ENCODE measurements at regions not wholly inside any gene's neighbourhood (a gene's known extent, or its start where the extent isn't known, plus 50 kb on each side); places are given as distances from the start of the nearest gene placed in this dataset.
"Not testable (repeated sequence)": the region's sequence is repeated elsewhere in the genome, so short reads cannot be mapped to it uniquely, and the experiment has no call there.

DNA sequence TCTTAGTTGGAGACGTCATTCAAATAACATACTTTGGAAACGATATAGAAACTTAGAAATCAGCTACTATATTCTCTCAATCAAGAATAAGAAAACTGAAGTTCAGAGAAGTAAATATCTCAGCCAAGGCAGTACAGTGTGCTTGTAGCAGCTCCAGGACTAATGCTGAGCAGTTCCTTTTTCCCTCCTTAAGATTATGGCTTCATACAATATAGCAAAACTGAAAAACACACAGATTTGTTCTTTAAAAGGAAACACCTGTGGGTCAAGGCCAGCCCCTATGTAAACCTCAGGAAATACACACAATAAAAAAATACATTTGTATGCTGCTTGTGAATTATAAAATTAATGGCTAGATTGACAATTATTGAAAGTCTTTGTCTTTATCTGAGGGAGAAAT is 212.7 kb upstream of the EDNRB start:
- no peaks in the 10 kb centered on the region for H3K9me3 Mint-ChIP-seq (ENCODE audit: low read depth)
- H3K4me1 Mint-ChIP-seq, result no peaks in the 10 kb centered on the region
- intact Hi-C loops (cut with DNase I, micrococcal nuclease), result no loop called here

DNA sequence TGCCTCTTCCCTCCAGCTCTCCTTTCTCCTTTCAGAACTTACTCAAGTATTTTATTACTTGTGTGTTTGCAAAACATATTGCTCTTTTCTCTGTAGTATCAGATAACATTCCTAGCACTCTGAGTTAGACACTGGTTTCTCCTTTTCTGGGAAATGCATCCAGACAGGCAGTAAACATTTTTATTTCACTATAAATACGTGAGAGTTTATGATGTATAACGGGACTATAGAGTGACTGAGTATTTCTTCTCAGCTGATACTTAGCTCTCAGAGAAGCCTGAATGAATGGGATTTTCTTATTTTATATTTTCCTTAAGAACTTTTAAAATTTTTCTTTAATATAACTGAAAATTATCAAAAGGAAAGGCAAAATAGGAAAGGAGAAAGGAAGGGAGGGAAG is 211.2 kb upstream of the EDNRB start:
- H3K27me3 Mint-ChIP-seq, result peaks cover 9% of the 10 kb centered on the region
- POLR2A ChIA-PET, result no interaction called here
- CTCF ChIA-PET, result interaction anchor here (0.7 to 1.2 kb wide), 3 partner anchors 9 to 865 kb away, joined by 3 read pairs; no protein-coding TSS in a partner anchor
- DNase-seq (no peak), ATAC-seq (no peak)
- no peaks in the 10 kb centered on the region for H3K9me3 Mint-ChIP-seq (ENCODE audit: low read depth)
- H3K36me3 Mint-ChIP-seq (ENCODE audit: low read depth), result no peaks in the 10 kb centered on the region
- no peaks in the 10 kb centered on the region for H3K4me1 Mint-ChIP-seq
- H3K27ac Mint-ChIP-seq, result no peak overlapping the region
- no peak overlapping the region for H3K4me3 Mint-ChIP-seq
- intact Hi-C loops (cut with DNase I, micrococcal nuclease), result loop anchor here in 1 of 2 experiments (10.0 kb wide), 1 partner anchor 535 kb away; no protein-coding TSS in a partner anchor

More for the DNA sequence above, 212.7 kb upstream of the EDNRB start:
- H3K4me3 Mint-ChIP-seq, result no peak overlapping the region
- DNase-seq (no peak), ATAC-seq (no peak)
- CTCF ChIA-PET, result interaction anchor here (1.5 to 2.4 kb wide), 2 partner anchors 10 to 848 kb away, joined by 7 to 13 read pairs; no protein-coding TSS in a partner anchor
- H3K27me3 Mint-ChIP-seq, result peaks cover 9% of the 10 kb centered on the region
- no peaks in the 10 kb centered on the region for H3K36me3 Mint-ChIP-seq (ENCODE audit: low read depth)
- no peak overlapping the region for H3K27ac Mint-ChIP-seq
- POLR2A ChIA-PET, result no interaction called here

DNA sequence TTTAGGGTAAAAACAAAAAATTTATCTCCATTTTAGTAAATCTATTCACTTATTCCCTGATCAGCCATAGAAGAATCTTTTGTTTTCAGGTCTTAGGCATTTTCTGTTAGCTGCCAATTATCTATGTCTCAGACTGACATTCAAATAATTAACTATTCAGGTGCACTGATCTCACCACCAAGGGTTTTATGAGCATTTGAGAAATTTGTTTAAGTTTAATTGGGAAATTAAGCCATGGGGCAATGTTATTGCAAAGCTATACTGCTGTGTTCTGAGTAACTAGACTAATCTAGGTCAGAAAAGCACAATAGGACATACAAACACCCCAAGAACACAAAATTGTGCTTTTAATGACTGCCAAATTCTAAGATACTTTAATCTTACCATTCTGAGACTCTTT is 210.7 kb upstream of the EDNRB start:
- ChIA-PET CTCF (interaction anchor here (0.7 to 1.2 kb wide), 3 partner anchors 8 to 866 kb away, joined by 3 read pairs; no protein-coding TSS in a partner anchor), POLR2A (no interaction called here)
- Mint-ChIP-seq H3K27me3 (peaks cover 12% of the 10 kb centered on the region), H3K27ac (no peak overlapping the region), H3K36me3 (ENCODE audit: low read depth) (no peaks in the 10 kb centered on the region), H3K4me3 (no peak overlapping the region), H3K9me3 (ENCODE audit: low read depth) (no peaks in the 10 kb centered on the region), H3K4me1 (no peaks in the 10 kb centered on the region)
- ATAC-seq (no peak), DNase-seq (no peak)
- intact Hi-C loops (cut with DNase I, micrococcal nuclease), result loop anchor here in 1 of 2 experiments (10.0 kb wide), 1 partner anchor 535 kb away; no protein-coding TSS in a partner anchor

GRCh38 chr13:78121459-78122348 is 203.1 kb upstream of the EDNRB start:
- Mint-ChIP-seq H3K4me3 (no peak overlapping the region), H3K9me3 (ENCODE audit: low read depth) (no peaks in the 10 kb centered on the region), H3K4me1 (no peaks in the 10 kb centered on the region), H3K27ac (no peak overlapping the region), H3K27me3 (peaks cover 12% of the 10 kb centered on the region), H3K36me3 (ENCODE audit: low read depth) (no peaks in the 10 kb centered on the region)
- ChIA-PET CTCF (interaction anchor here (0.5 to 1.9 kb wide), 37 partner anchors 8 to 1321 kb away, joined by 3 to 28 read pairs (median 3); no protein-coding TSS in a partner anchor), POLR2A (no interaction called here)
- intact Hi-C loops (cut with DNase I, micrococcal nuclease), result loop anchor here (1.0 to 10.0 kb wide), 3 partner anchors 342 to 529 kb away; no protein-coding TSS in a partner anchor
- DNase-seq (peak; percentile 46), ATAC-seq (no peak)

DNA sequence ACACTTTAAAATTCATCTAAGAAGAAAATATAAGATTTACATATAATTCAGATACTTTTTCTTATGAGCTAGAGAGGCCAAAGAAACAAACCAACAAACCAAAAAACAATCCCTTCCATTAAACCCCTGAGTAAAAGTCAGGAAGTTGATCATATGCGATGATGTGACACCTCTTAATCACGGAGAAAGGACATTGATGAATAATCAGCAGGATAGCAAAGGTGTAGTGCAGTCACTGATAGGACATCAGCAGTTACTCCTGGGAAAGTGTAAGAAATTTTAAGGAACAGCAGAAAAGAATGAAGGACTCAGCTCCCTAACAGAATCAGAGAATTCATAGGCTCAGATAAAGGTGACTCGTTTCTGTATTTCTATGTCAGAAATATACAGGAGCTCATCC is 202.4 kb upstream of the EDNRB start:
- ATAC-seq, result no peak
- Mint-ChIP-seq H3K9me3 (ENCODE audit: low read depth) (no peaks in the 10 kb centered on the region), H3K36me3 (ENCODE audit: low read depth) (no peaks in the 10 kb centered on the region), H3K27ac (no peak overlapping the region), H3K4me3 (no peak overlapping the region), H3K27me3 (peaks cover 14% of the 10 kb centered on the region), H3K4me1 (no peaks in the 10 kb centered on the region)
- ChIA-PET POLR2A (no interaction called here), CTCF (interaction anchor here (0.6 to 1.9 kb wide), 38 partner anchors 9 to 1322 kb away, joined by 3 to 28 read pairs (median 3); no protein-coding TSS in a partner anchor)
- intact Hi-C loops (cut with DNase I, micrococcal nuclease), result loop anchor here (1.0 to 10.0 kb wide), 3 partner anchors 342 to 529 kb away; no protein-coding TSS in a partner anchor
- no peak for DNase-seq

GRCh38 chr13:78120144-78120543 is 201.5 kb upstream of the EDNRB start:
- CTCF ChIA-PET, result interaction anchor here (1.3 to 1.6 kb wide), 3 partner anchors 120 to 347 kb away, joined by 3 to 7 read pairs (median 4); no protein-coding TSS in a partner anchor
- ATAC-seq; DNase-seq; H3K9me3 Mint-ChIP-seq (ENCODE audit: low read depth); H3K4me1 Mint-ChIP-seq; H3K27ac Mint-ChIP-seq; H3K36me3 Mint-ChIP-seq (ENCODE audit: low read depth); H3K4me3 Mint-ChIP-seq; POLR2A ChIA-PET: not testable (repeated sequence)
- H3K27me3 Mint-ChIP-seq, result peaks cover 14% of the 10 kb centered on the region
- intact Hi-C loops (cut with DNase I, micrococcal nuclease), result loop anchor here (5.0 to 10.0 kb wide), 2 partner anchors 525 to 528 kb away; no protein-coding TSS in a partner anchor

DNA sequence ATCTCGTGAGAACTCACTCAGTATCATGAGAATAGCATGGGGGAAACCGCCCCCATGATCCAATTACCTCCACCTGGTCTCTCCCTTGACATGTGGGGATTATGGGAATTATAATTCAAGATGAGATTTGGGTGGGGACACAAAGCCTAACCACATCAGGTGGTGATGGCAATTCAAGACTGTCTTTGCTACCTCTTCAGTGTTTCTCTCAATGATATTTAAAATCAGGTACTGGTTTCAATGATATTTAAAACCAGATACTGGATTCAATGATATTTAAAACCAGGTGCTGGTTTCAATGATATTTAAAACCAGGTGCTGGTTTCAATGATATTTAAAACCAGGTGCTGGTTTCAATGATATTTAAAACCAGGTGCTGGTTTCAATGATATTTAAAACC is 198.4 kb upstream of the EDNRB start:
- CTCF ChIA-PET, POLR2A ChIA-PET: not testable (repeated sequence)

GRCh38 chr13:78105656-78106055 is 187.0 kb upstream of the EDNRB start:
- Mint-ChIP-seq H3K27ac (no peak overlapping the region), H3K9me3 (ENCODE audit: low read depth) (no peaks in the 10 kb centered on the region), H3K36me3 (ENCODE audit: low read depth) (no peaks in the 10 kb centered on the region), H3K27me3 (no peaks in the 10 kb centered on the region), H3K4me3 (no peak overlapping the region), H3K4me1 (no peaks in the 10 kb centered on the region)
- intact Hi-C loops (cut with DNase I, micrococcal nuclease), result no loop called here
- no peak for DNase-seq
- ChIA-PET POLR2A (no interaction called here), CTCF (interaction anchor here (1.2 kb wide), 2 partner anchors 15 to 21 kb away, joined by 4 to 6 read pairs; no protein-coding TSS in a partner anchor)
- no peak for ATAC-seq

More for the DNA sequence above, 198.4 kb upstream of the EDNRB start:
- H3K36me3 Mint-ChIP-seq (ENCODE audit: low read depth); DNase-seq; H3K4me3 Mint-ChIP-seq; intact Hi-C loops (cut with DNase I, micrococcal nuclease); ATAC-seq; H3K4me1 Mint-ChIP-seq; H3K27ac Mint-ChIP-seq; H3K27me3 Mint-ChIP-seq; H3K9me3 Mint-ChIP-seq (ENCODE audit: low read depth): not testable (repeated sequence)

DNA sequence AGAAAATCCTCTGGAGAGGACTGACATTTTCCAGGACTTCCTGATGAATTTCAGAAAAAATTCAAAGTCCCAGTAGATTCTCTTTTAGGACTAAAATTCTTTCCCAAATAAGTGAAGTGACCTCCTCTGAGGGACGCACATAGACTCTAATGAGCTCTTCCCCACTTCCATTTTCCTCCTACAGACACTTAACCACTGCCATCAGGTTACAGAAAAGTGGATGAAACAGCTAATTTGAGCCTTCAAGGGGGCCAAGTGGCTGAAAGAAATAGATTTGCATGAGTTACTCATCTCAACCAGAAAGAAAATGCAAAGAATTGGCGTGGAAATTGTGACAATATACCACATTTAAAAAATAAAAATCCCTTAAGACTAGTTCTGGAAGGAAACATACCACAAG is 185.3 kb upstream of the EDNRB start:
- intact Hi-C loops (cut with DNase I, micrococcal nuclease), result no loop called here
- ChIA-PET POLR2A (no interaction called here), CTCF (no interaction called here)
- no peak for DNase-seq
- H3K9me3 Mint-ChIP-seq (ENCODE audit: low read depth), result no peaks in the 10 kb centered on the region
- no peaks in the 10 kb centered on the region for H3K27me3 Mint-ChIP-seq
- ATAC-seq, result no peak
- H3K27ac Mint-ChIP-seq, result no peak overlapping the region
- no peak overlapping the region for H3K4me3 Mint-ChIP-seq
- no peaks in the 10 kb centered on the region for H3K4me1 Mint-ChIP-seq
- no peaks in the 10 kb centered on the region for H3K36me3 Mint-ChIP-seq (ENCODE audit: low read depth)

DNA sequence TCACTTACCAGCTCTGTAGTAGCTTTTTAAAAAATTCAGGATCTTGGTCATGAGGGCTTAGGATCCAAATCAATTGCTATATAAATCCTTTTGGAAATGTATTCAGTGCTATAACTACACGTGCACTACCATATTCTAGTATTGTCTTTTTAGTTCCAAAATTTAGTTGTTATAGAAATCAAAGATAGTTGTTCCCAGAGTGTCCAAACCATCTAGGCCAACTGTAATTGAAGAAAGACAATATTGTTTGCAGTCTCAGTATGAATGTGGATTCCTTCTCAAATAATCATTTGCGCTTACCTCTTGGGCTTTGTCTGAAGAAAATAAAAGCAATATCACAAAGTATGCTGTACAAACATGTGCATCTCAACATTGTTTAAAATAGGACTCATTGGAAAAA is 184.1 kb upstream of the EDNRB start:
- ATAC-seq (no peak), DNase-seq (no peak)
- H3K27me3 Mint-ChIP-seq, result no peaks in the 10 kb centered on the region
- H3K27ac Mint-ChIP-seq, result no peak overlapping the region
- H3K4me1 Mint-ChIP-seq, result no peaks in the 10 kb centered on the region
- POLR2A ChIA-PET, result no interaction called here
- intact Hi-C loops (cut with DNase I, micrococcal nuclease), result no loop called here
- no peak overlapping the region for H3K4me3 Mint-ChIP-seq
- no peaks in the 10 kb centered on the region for H3K9me3 Mint-ChIP-seq (ENCODE audit: low read depth)
- H3K36me3 Mint-ChIP-seq (ENCODE audit: low read depth), result no peaks in the 10 kb centered on the region
- CTCF ChIA-PET, result interaction anchor here (1.2 kb wide), 1 partner anchor 18 kb away, joined by 3 read pairs; no protein-coding TSS in a partner anchor

DNA sequence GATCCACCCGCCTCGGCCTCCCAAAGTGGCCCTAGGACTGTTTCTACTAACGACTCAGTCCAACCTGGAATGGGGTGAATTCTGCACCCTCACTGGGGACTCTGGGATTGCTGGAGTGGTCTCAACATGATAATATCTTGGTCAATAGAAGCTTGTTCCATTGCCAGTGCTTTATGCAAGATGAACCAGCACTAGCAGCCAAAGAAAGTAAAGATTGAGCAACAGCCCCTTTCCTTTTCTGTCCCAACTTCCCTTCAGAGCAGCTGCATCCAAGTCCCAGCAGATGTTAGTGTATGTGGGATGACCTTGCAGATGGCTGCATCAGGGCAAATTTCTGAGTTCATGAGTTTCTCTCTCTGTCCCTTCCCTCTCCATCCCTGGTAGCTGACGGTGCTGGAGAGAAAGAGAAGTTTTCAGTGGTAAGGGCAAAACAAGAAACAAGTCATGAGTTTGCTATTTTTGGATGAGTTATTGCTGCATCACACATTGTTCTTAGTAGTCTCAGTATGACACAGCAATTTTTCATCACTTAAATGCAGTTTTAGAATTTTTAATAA is 183.6 kb upstream of the EDNRB start:
- Mint-ChIP-seq H3K4me3 (no peak overlapping the region), H3K4me1 (no peaks in the 10 kb centered on the region), H3K27ac (no peak overlapping the region), H3K27me3 (peaks cover 3% of the 10 kb centered on the region), H3K36me3 (ENCODE audit: low read depth) (no peaks in the 10 kb centered on the region), H3K9me3 (ENCODE audit: low read depth) (no peaks in the 10 kb centered on the region)
- ChIA-PET CTCF (interaction anchor here (1.2 kb wide), 1 partner anchor 19 kb away, joined by 3 read pairs; no protein-coding TSS in a partner anchor), POLR2A (no interaction called here)
- no peak for ATAC-seq
- intact Hi-C loops (cut with DNase I, micrococcal nuclease), result no loop called here
- DNase-seq, result no peak
